ENCODE measurements at regions not wholly inside any gene's neighbourhood (a gene's known extent, or its start where the extent isn't known, plus 50 kb on each side); places are given as distances from the start of the nearest gene placed in this dataset.

GRCh38 chr7:106775975-106776607 is 89.0 kb upstream of the PIK3CG start:
- no peak for DNase-seq (ENCODE audit: low read depth in 2 of 2)

- DNase-seq (ENCODE audit: low read depth in 2 of 2) = no peak
These were observed 88.3 kb upstream of the PIK3CG start for GRCh38 chr7:106776618-106777347.

GRCh38 chr7:106777674-106778299 is 87.3 kb upstream of the PIK3CG start:
- no peak for DNase-seq (ENCODE audit: low read depth in 2 of 2)

- no peak for DNase-seq (ENCODE audit: low read depth in 2 of 2)
These were observed 86.3 kb upstream of the PIK3CG start for GRCh38 chr7:106778656-106779250.

- DNase-seq (ENCODE audit: low read depth in 2 of 2) = no peak
These were observed 85.2 kb upstream of the PIK3CG start for GRCh38 chr7:106779877-106780276.

- DNase-seq (ENCODE audit: low read depth in 2 of 2) = no peak
These were observed 84.1 kb upstream of the PIK3CG start for GRCh38 chr7:106781007-106781406.

GRCh38 chr7:106781828-106782544 is 83.1 kb upstream of the PIK3CG start:
- DNase-seq (ENCODE audit: low read depth in 2 of 2) = no peak

GRCh38 chr7:106783286-106783685 is 81.8 kb upstream of the PIK3CG start:
- DNase-seq (ENCODE audit: low read depth in 2 of 2) = no peak

GRCh38 chr7:106788637-106789036 is 76.4 kb upstream of the PIK3CG start:
- DNase-seq (ENCODE audit: low read depth in 2 of 2) = no peak

GRCh38 chr7:106791526-106791925 is 73.6 kb upstream of the PIK3CG start:
- no peak for DNase-seq (ENCODE audit: low read depth in 2 of 2)

GRCh38 chr7:106792233-106792926 is 72.7 kb upstream of the PIK3CG start:
- no peak for DNase-seq (ENCODE audit: low read depth in 2 of 2)

GRCh38 chr7:106793015-106793975 is 71.8 kb upstream of the PIK3CG start:
- no peak for DNase-seq (ENCODE audit: low read depth in 2 of 2)

GRCh38 chr7:106794276-106795083 is 70.6 kb upstream of the PIK3CG start:
- no peak for DNase-seq (ENCODE audit: low read depth in 2 of 2)

GRCh38 chr7:106795084-106795876 is 69.8 kb upstream of the PIK3CG start:
- DNase-seq (ENCODE audit: low read depth in 2 of 2) = no peak

- DNase-seq (ENCODE audit: low read depth in 2 of 2) = no peak
These were observed 69.2 kb upstream of the PIK3CG start for GRCh38 chr7:106795877-106796231.

- DNase-seq (ENCODE audit: low read depth in 2 of 2) = no peak
These were observed 67.1 kb upstream of the PIK3CG start for GRCh38 chr7:106797937-106798336.

- DNase-seq (ENCODE audit: low read depth in 2 of 2) = no peak
These were observed 62.5 kb upstream of the PIK3CG start for GRCh38 chr7:106802589-106802988.

- no peak for DNase-seq (ENCODE audit: low read depth in 2 of 2)
These were observed 58.5 kb upstream of the PIK3CG start for GRCh38 chr7:106806556-106806955.

GRCh38 chr7:106807474-106807873 is 57.6 kb upstream of the PIK3CG start:
- DNase-seq (ENCODE audit: low read depth in 2 of 2) = no peak
